Colonic mucosa (tissue), 4 donors: ENCODE measurements at regions not wholly inside any gene's neighbourhood (a gene's known extent, or its start where the extent isn't known, plus 50 kb on each side); places are given as distances from the start of the nearest gene placed in this dataset.

Experiments used
- DNase-seq: peaks from one replicate; pipeline ENCODE4 v3.0.0-alpha.2; 2020
- H3K27ac ChIP-seq: fragments of 200-600 bp; one replicate; pipeline ENCODE4 v1.8.0; 2021
- H3K27me3 ChIP-seq: fragments of 200-600 bp; one replicate; pipeline ENCODE4 v1.8.0; 2021
- H3K36me3 ChIP-seq: fragments of 200-600 bp; one replicate; pipeline ENCODE4 v1.8.0; 2021
- H3K4me1 ChIP-seq: fragments of 200-600 bp; one replicate; pipeline ENCODE4 v1.8.0; 2021; ENCODE audit warnings: mild to moderate bottlenecking
- H3K4me3 ChIP-seq: fragments of 200-600 bp; one replicate; pipeline ENCODE4 v1.8.0; 2021
- H3K9ac ChIP-seq, 2 donors: one replicate each; pipeline ENCODE4 v1.7.0; 2013; ENCODE audit warnings: control low read depth in 2 of 2, low read depth in 2 of 2, low read length in 2 of 2
- H3K9me3 ChIP-seq: fragments of 200-600 bp; one replicate; pipeline ENCODE4 v1.8.0; 2021
- CTCF ChIP-seq: fragments of 200-600 bp; IDR thresholded peaks from one replicate; pipeline ENCODE4 v1.8.0; 2022; ENCODE audit warnings: antibody characterized with exemption, mild to moderate bottlenecking
- intact Hi-C: fragments of 100-400 bp; cut with DNase I; formaldehyde crosslinking; loops from one replicate; pipeline ENCODE4 v1.14.1; 2022
- donor health status: healthy.
- donor health status: DM: no; HTN: no; CAD: no.
- donor health status: DM: no; HTN: no; CAD: no.

- H3K9me3 ChIP-seq, result no peaks in the 10 kb centered on the region
- no peak for DNase-seq
- intact Hi-C loops, result no loop called here
- H3K9ac ChIP-seq, result no peak overlapping the region
- H3K4me3 ChIP-seq, result no peak overlapping the region
- H3K27me3 ChIP-seq, result no peaks in the 10 kb centered on the region
- TF ChIP-seq CTCF, result no peak
- H3K4me1 ChIP-seq, result no peaks in the 10 kb centered on the region
- no peak overlapping the region for H3K27ac ChIP-seq
- no peaks in the 10 kb centered on the region for H3K36me3 ChIP-seq
These were observed 107.5 kb downstream of the NPTX2 start for GRCh38 chr7:98724591-98724990.

GRCh38 chr7:98727146-98727709, 110.1 kb downstream of the NPTX2 start:
- Histone ChIP-seq H3K9ac (no peak overlapping the region), H3K4me1 (no peaks in the 10 kb centered on the region), H3K36me3 (no peaks in the 10 kb centered on the region), H3K4me3 (no peak overlapping the region), H3K27ac (no peak overlapping the region), H3K27me3 (no peaks in the 10 kb centered on the region), H3K9me3 (no peaks in the 10 kb centered on the region)
- intact Hi-C loops, result no loop called here
- TF ChIP-seq CTCF, result no peak
- DNase-seq, result no peak

GRCh38 chr7:98728555-98728954, 111.5 kb downstream of the NPTX2 start:
- DNase-seq, result no peak
- Histone ChIP-seq H3K27ac (no peak overlapping the region), H3K36me3 (no peaks in the 10 kb centered on the region), H3K9ac (no peak overlapping the region), H3K27me3 (no peaks in the 10 kb centered on the region), H3K9me3 (no peaks in the 10 kb centered on the region), H3K4me3 (no peak overlapping the region), H3K4me1 (no peaks in the 10 kb centered on the region)
- intact Hi-C loops, result no loop called here
- TF ChIP-seq CTCF, result no peak

- no peak for TF ChIP-seq CTCF
- Histone ChIP-seq H3K27ac (no peak overlapping the region), H3K27me3 (no peaks in the 10 kb centered on the region), H3K9me3 (no peaks in the 10 kb centered on the region), H3K36me3 (no peaks in the 10 kb centered on the region), H3K4me1 (no peaks in the 10 kb centered on the region), H3K9ac (no peak overlapping the region), H3K4me3 (no peak overlapping the region)
- no peak for DNase-seq
- intact Hi-C loops, result no loop called here
These were observed 112.0 kb downstream of the NPTX2 start for GRCh38 chr7:98729121-98729520.

- H3K27me3 ChIP-seq, result no peaks in the 10 kb centered on the region
- no peak overlapping the region for H3K9ac ChIP-seq
- no peaks in the 10 kb centered on the region for H3K4me1 ChIP-seq
- no peak overlapping the region for H3K4me3 ChIP-seq
- intact Hi-C loops, result no loop called here
- no peak overlapping the region for H3K27ac ChIP-seq
- H3K9me3 ChIP-seq, result no peaks in the 10 kb centered on the region
- no peaks in the 10 kb centered on the region for H3K36me3 ChIP-seq
- no peak for DNase-seq
- TF ChIP-seq CTCF, result no peak
These were observed 113.2 kb downstream of the NPTX2 start for GRCh38 chr7:98730326-98730725.

GRCh38 chr7:98731651-98732050, 114.6 kb downstream of the NPTX2 start:
- Histone ChIP-seq H3K36me3 (no peaks in the 10 kb centered on the region), H3K4me1 (no peaks in the 10 kb centered on the region), H3K9ac (no peak overlapping the region), H3K27ac (no peak overlapping the region), H3K4me3 (no peak overlapping the region), H3K9me3 (no peaks in the 10 kb centered on the region), H3K27me3 (no peaks in the 10 kb centered on the region)
- intact Hi-C loops, result no loop called here
- no peak for DNase-seq
- no peak for TF ChIP-seq CTCF
